HL-60 (cell line): ENCODE measurements at regions not wholly inside any gene's neighbourhood (a gene's known extent, or its start where the extent isn't known, plus 50 kb on each side); places are given as distances from the start of the nearest gene placed in this dataset.

Experiments
- DNase-seq, 2 experiments: peaks; one replicate each; pipeline ENCODE4 v3.0.0-alpha.2; 2010 to 2020; ENCODE audit warnings: low read depth in 1 of 2, low spot score in 1 of 2
- H3K27ac ChIP-seq: fragments of 250-450 bp; sonication (Bioruptor Pico); replicated peaks from 2 replicates; pipeline ENCODE4 v1.5.1; 2020; ENCODE audit warnings: mild to moderate bottlenecking, moderate library complexity
- H3K27me3 ChIP-seq: fragments of 250-450 bp; sonication (Bioruptor Pico); 2 replicates; pipeline ENCODE4 v1.5.1; 2021; ENCODE audit warnings: mild to moderate bottlenecking, moderate library complexity; ENCODE audit not compliant: insufficient read depth, poor library complexity, severe bottlenecking
- H3K4me3 ChIP-seq: replicated peaks from 2 replicates; pipeline ENCODE4 v1.5.1; 2011; ENCODE audit warnings: mild to moderate bottlenecking, control low read depth, low read length; ENCODE audit not compliant: insufficient read depth
- CTCF ChIP-seq: IDR thresholded peaks from one replicate; pipeline ENCODE4 v1.5.1; 2011; ENCODE audit warnings: low read length, control low read depth, inconsistent platforms; ENCODE audit not compliant: insufficient read depth
- GABPA ChIP-seq: IDR thresholded peaks from 2 replicates; pipeline ENCODE4 v1.6.1; 2012; ENCODE audit warnings: low read depth
- POLR2AphosphoS5 ChIP-seq: IDR thresholded peaks from 2 replicates; pipeline ENCODE4 v1.6.1; 2012; ENCODE audit warnings: low read depth
- REST ChIP-seq: IDR thresholded peaks from 2 replicates; pipeline ENCODE4 v1.6.1; 2012; ENCODE audit warnings: low read depth; ENCODE audit not compliant: insufficient replicate concordance
- SPI1 ChIP-seq: IDR thresholded peaks from 2 replicates; pipeline ENCODE4 v1.6.1; 2012; ENCODE audit warnings: low read depth, mild to moderate bottlenecking, borderline replicate concordance

GRCh38 chr12:132427174-132427768, 62.7 kb upstream of the FBRSL1 start:
- no peak for TF ChIP-seq SPI1
- no peak for TF ChIP-seq REST
- TF ChIP-seq POLR2AphosphoS5: no peak
- TF ChIP-seq GABPA: no peak
- no peak for TF ChIP-seq CTCF
- no peak for DNase-seq
- Histone ChIP-seq H3K27me3 (peaks cover 12% of the 10 kb centered on the region), H3K27ac (no peak overlapping the region), H3K4me3 (no peak overlapping the region)

GRCh38 chr12:132426349-132427173, 63.4 kb upstream of the FBRSL1 start:
- no peak for TF ChIP-seq REST
- no peak for TF ChIP-seq GABPA
- no peak for TF ChIP-seq SPI1
- TF ChIP-seq CTCF: no peak
- no peak for TF ChIP-seq POLR2AphosphoS5
- Histone ChIP-seq H3K27me3 (peaks cover 13% of the 10 kb centered on the region), H3K27ac (no peak overlapping the region), H3K4me3 (no peak overlapping the region)
- no peak for DNase-seq

GRCh38 chr12:132424811-132425210, 65.1 kb upstream of the FBRSL1 start:
- no peak for DNase-seq
- Histone ChIP-seq H3K27ac (no peak overlapping the region), H3K27me3 (peaks cover 13% of the 10 kb centered on the region), H3K4me3 (no peak overlapping the region)
- no peak for TF ChIP-seq REST
- TF ChIP-seq POLR2AphosphoS5: no peak
- TF ChIP-seq GABPA: no peak
- no peak for TF ChIP-seq CTCF
- TF ChIP-seq SPI1: no peak
